ENCODE measurements at regions not wholly inside any gene's neighbourhood (a gene's known extent, or its start where the extent isn't known, plus 50 kb on each side); places are given as distances from the start of the nearest gene placed in this dataset.
A peak's percentile ranks its signal among the peaks of the same experiment; 100 is the strongest.
"Not testable (repeated sequence)": the region's sequence is repeated elsewhere in the genome, so short reads cannot be mapped to it uniquely, and the experiment has no call there.

- H3K27me3 ChIP-seq (ENCODE audit: control insufficient read depth, insufficient read depth, low read length) = no peaks in the 10 kb centered on the region
- no peak overlapping the region for H3K9ac ChIP-seq (ENCODE audit: insufficient read depth, low read length)
- no peak overlapping the region for H2AFZ ChIP-seq (ENCODE audit: low read length)
- no peak overlapping the region for H3K4me2 ChIP-seq (ENCODE audit: extremely low read depth, insufficient read depth, low read length)
- H3K79me2 ChIP-seq (ENCODE audit: control insufficient read depth, insufficient read depth, low read length) = no peaks in the 10 kb centered on the region
- H3K4me3 ChIP-seq (replicated peaks in 1 of 4; ENCODE audit: control extremely low read depth in 1 of 4, insufficient read depth in 1 of 4, low read depth in 3 of 4, low read length in 4 of 4) = no peak overlapping the region
- H3K4me1 ChIP-seq (ENCODE audit: control insufficient read depth, extremely low read depth, insufficient read depth, low read length) = no peaks in the 10 kb centered on the region
- H3K27ac ChIP-seq (ENCODE audit: insufficient read depth, low read length) = no peak overlapping the region
- no peaks in the 10 kb centered on the region for H3K36me3 ChIP-seq (ENCODE audit: control insufficient read depth, insufficient read depth, low read length)
- no peak for DNase-seq (ENCODE audit: low read depth in 2 of 2)
- TF ChIP-seq EZH2 (IDR thresholded peaks at IDR 0.05; ENCODE audit: low read length, missing control alignments) = no peak
- TF ChIP-seq, protein P1, sequence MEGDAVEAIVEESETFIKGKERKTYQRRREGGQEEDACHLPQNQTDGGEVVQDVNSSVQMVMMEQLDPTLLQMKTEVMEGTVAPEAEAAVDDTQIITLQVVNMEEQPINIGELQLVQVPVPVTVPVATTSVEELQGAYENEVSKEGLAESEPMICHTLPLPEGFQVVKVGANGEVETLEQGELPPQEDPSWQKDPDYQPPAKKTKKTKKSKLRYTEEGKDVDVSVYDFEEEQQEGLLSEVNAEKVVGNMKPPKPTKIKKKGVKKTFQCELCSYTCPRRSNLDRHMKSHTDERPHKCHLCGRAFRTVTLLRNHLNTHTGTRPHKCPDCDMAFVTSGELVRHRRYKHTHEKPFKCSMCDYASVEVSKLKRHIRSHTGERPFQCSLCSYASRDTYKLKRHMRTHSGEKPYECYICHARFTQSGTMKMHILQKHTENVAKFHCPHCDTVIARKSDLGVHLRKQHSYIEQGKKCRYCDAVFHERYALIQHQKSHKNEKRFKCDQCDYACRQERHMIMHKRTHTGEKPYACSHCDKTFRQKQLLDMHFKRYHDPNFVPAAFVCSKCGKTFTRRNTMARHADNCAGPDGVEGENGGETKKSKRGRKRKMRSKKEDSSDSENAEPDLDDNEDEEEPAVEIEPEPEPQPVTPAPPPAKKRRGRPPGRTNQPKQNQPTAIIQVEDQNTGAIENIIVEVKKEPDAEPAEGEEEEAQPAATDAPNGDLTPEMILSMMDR (conservative IDR thresholded peaks at IDR 0.05 in 1 of 2, IDR thresholded peaks at IDR 0.05 in 1 of 2; ENCODE audit: low read depth in 1 of 2, low read length in 2 of 2) = no peak
- no peaks in the 10 kb centered on the region for H4K20me1 ChIP-seq (ENCODE audit: control insufficient read depth, extremely low read depth, insufficient read depth, low read length)
- no peaks in the 10 kb centered on the region for H3K9me3 ChIP-seq (ENCODE audit: control insufficient read depth, insufficient read depth, low read depth, low read length)
These were observed 333.9 kb upstream of the CNR1 start for GRCh38 chr6:88499845-88500699.

DNA sequence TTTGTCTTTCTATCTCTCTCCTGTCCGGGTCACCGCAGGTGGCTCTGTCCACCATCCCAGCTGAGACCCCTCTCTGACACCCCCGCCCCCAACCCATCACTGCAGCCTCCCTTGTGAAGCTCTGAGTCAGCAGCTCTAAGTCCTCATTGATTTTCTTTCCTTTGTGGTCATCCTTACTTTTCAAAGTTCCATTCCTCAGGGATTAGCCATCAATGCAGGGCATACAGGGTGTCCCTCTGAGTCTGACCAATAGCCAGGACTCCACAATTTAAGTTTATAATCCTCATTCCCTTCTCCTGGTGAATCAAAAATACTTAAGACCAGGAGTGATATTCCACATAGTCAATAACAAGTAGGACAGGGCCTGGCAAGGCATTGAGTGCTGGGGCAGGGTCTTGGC lies 333.3 kb upstream of the CNR1 start:
- Histone ChIP-seq H3K9ac (ENCODE audit: insufficient read depth, low read length) (no peak overlapping the region), H3K4me3 (replicated peaks in 1 of 4; ENCODE audit: control extremely low read depth in 1 of 4, insufficient read depth in 1 of 4, low read depth in 3 of 4, low read length in 4 of 4) (no peak overlapping the region), H3K4me1 (ENCODE audit: control insufficient read depth, extremely low read depth, insufficient read depth, low read length) (no peaks in the 10 kb centered on the region), H4K20me1 (ENCODE audit: control insufficient read depth, extremely low read depth, insufficient read depth, low read length) (no peaks in the 10 kb centered on the region), H3K27ac (ENCODE audit: insufficient read depth, low read length) (no peak overlapping the region), H3K79me2 (ENCODE audit: control insufficient read depth, insufficient read depth, low read length) (no peaks in the 10 kb centered on the region), H3K9me3 (ENCODE audit: control insufficient read depth, insufficient read depth, low read depth, low read length) (no peaks in the 10 kb centered on the region), H3K36me3 (ENCODE audit: control insufficient read depth, insufficient read depth, low read length) (no peaks in the 10 kb centered on the region), H3K4me2 (ENCODE audit: extremely low read depth, insufficient read depth, low read length) (no peak overlapping the region), H2AFZ (ENCODE audit: low read length) (no peak overlapping the region), H3K27me3 (ENCODE audit: control insufficient read depth, insufficient read depth, low read length) (no peaks in the 10 kb centered on the region)
- TF ChIP-seq, protein P1 (conservative IDR thresholded peaks at IDR 0.05 in 1 of 2, IDR thresholded peaks at IDR 0.05 in 1 of 2; ENCODE audit: low read depth in 1 of 2, low read length in 2 of 2) = no peak
- TF ChIP-seq EZH2 (IDR thresholded peaks at IDR 0.05; ENCODE audit: low read length, missing control alignments) = no peak
- peak in 1 of 2 donors; percentile 11 for DNase-seq (ENCODE audit: low read depth in 2 of 2)

DNA sequence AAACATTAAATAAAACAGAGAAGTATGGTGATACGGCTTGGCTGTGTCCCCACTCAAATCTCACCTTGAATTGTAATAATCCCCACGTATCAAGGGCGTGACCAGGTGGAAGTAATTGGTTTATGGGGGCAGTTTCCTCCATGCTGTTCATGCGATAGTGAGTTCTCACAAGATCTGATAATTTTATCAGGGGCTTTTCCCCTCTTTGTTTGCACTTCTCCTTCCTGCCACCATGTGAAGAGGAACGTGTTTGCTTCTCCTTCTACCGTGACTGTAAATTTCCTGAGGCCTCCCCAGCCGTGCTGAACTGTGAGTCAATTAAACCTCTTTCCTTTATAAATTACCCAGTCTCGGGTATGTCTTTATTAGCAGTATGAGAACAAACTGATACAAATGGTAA lies 331.3 kb upstream of the CNR1 start:
- H3K4me2 ChIP-seq (ENCODE audit: extremely low read depth, insufficient read depth, low read length); DNase-seq (ENCODE audit: low read depth in 2 of 2); H2AFZ ChIP-seq (ENCODE audit: low read length); H3K4me3 ChIP-seq (replicated peaks in 1 of 4; ENCODE audit: control extremely low read depth in 1 of 4, insufficient read depth in 1 of 4, low read depth in 3 of 4, low read length in 4 of 4); H3K79me2 ChIP-seq (ENCODE audit: control insufficient read depth, insufficient read depth, low read length); H4K20me1 ChIP-seq (ENCODE audit: control insufficient read depth, extremely low read depth, insufficient read depth, low read length); H3K4me1 ChIP-seq (ENCODE audit: control insufficient read depth, extremely low read depth, insufficient read depth, low read length); H3K36me3 ChIP-seq (ENCODE audit: control insufficient read depth, insufficient read depth, low read length); H3K9ac ChIP-seq (ENCODE audit: insufficient read depth, low read length); H3K27me3 ChIP-seq (ENCODE audit: control insufficient read depth, insufficient read depth, low read length); H3K27ac ChIP-seq (ENCODE audit: insufficient read depth, low read length); H3K9me3 ChIP-seq (ENCODE audit: control insufficient read depth, insufficient read depth, low read depth, low read length): not testable (repeated sequence)

Data from fibroblast of lung (primary cell).